NT2/D1 (cell line): ENCODE measurements at regions not wholly inside any gene's neighbourhood (a gene's known extent, or its start where the extent isn't known, plus 50 kb on each side); places are given as distances from the start of the nearest gene placed in this dataset.
"Not testable (repeated sequence)": the region's sequence is repeated elsewhere in the genome, so short reads cannot be mapped to it uniquely, and the experiment has no call there.

Experiments
- YY1 ChIP-seq: IDR thresholded peaks from 2 replicates; pipeline ENCODE4 v1.6.1; 2011; ENCODE audit not compliant: insufficient read length, insufficient read depth
- ZNF274 ChIP-seq: IDR thresholded peaks from 2 replicates; pipeline ENCODE4 v1.6.1; 2011; ENCODE audit warnings: mild to moderate bottlenecking, low read depth, low read length

DNA sequence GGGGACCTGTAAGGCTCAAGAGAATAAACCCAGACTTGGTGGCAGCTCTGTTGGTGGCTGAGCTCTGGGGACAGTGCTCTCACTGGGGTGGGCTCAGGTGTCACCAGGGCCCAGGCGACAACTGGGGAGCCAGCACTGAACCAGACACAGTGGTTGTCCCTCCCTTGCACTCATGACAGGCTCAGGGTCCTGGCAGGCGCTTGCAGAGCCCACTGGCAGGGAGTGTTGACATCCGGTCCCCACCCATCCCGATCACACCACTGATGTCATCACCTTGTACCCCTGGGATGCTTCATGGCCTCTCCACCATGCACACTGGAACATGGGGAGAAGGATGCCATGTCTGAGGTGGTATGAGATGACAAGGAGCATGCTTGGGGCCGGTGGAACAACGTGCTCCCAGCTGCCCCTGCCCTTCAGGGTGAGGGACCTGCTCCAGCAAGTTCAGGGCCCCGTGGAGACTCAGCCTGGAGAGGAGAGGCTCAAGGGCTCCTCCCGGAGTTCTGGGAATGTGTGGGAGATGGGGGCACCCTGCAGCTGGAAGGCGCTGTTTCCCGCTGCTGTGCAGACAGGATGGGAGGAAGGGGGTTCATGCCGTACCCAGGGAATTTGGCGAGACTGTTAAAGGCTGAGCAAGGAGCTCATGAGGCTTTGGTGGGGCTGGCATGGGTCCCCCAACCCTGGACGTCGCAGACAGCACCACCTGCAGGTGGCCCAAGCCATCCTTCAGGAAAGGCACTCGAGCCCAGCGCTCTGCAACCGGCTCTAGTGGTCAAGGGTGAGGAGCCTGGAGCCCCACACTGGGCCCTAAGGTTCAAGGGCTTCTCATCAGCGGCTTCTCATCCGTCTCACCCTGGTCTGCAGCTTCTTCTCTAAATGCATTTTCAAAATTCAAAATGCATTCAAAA lies 141.1 kb upstream of the ZNF469 start:
- not testable (repeated sequence) for TF ChIP-seq YY1, ZNF274
